ENCODE measurements at regions not wholly inside any gene's neighbourhood (a gene's known extent, or its start where the extent isn't known, plus 50 kb on each side); places are given as distances from the start of the nearest gene placed in this dataset.

- TF ChIP-seq, protein P1, sequence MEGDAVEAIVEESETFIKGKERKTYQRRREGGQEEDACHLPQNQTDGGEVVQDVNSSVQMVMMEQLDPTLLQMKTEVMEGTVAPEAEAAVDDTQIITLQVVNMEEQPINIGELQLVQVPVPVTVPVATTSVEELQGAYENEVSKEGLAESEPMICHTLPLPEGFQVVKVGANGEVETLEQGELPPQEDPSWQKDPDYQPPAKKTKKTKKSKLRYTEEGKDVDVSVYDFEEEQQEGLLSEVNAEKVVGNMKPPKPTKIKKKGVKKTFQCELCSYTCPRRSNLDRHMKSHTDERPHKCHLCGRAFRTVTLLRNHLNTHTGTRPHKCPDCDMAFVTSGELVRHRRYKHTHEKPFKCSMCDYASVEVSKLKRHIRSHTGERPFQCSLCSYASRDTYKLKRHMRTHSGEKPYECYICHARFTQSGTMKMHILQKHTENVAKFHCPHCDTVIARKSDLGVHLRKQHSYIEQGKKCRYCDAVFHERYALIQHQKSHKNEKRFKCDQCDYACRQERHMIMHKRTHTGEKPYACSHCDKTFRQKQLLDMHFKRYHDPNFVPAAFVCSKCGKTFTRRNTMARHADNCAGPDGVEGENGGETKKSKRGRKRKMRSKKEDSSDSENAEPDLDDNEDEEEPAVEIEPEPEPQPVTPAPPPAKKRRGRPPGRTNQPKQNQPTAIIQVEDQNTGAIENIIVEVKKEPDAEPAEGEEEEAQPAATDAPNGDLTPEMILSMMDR (conservative IDR thresholded peaks at IDR 0.05) = no peak
- peak overlapping the region; percentile 49 for H3K27ac ChIP-seq
Measured at GRCh38 chr9:96086936-96087571, 211.6 kb downstream of the ERCC6L2 start.

DNA sequence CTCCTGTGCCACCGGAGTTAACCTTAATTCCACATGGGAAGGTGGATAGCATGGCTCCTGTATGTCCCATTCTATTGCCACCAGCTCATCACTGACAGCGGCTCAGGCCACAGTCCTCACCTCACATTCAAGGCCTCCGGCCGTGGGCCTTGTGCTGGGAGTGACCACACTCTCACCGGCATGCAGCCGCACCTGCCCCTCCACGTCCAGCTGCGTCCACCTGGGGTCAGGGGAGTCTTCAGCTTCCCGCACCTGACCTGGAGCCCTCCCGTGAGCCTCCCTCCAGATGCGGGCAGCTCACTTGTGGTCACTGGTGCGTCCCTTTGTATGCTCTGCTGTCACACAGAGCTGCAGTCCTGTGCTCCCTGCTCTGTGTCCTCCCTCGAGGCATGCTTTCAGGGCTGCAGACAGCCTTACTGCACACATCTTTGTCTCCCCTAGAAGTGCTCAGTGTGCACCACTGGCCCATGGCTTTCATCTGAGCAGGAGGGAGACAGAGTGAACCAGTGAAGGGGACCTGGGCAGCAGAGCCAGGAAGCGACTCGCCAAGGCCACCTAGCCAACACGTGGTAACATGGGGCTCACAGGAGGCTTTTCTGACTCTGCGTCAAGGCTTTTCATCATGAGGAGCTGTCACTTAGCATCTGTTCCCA, 210.1 kb downstream of the ERCC6L2 start:
- H3K27ac ChIP-seq = no peak overlapping the region
- TF ChIP-seq, protein P1 (conservative IDR thresholded peaks at IDR 0.05) = no peak

GRCh38 chr9:96084331-96084734, 208.8 kb downstream of the ERCC6L2 start:
- TF ChIP-seq, protein P1 (conservative IDR thresholded peaks at IDR 0.05) = no peak
- H3K27ac ChIP-seq = no peak overlapping the region

- TF ChIP-seq, protein P1 (conservative IDR thresholded peaks at IDR 0.05) = no peak
- no peak overlapping the region for H3K27ac ChIP-seq
Measured at GRCh38 chr9:96082516-96083232, 207.2 kb downstream of the ERCC6L2 start.

GRCh38 chr9:96080364-96080763, 204.9 kb downstream of the ERCC6L2 start:
- no peak overlapping the region for H3K27ac ChIP-seq
- TF ChIP-seq, protein P1 (conservative IDR thresholded peaks at IDR 0.05) = no peak

GRCh38 chr9:96079779-96080178, 204.3 kb downstream of the ERCC6L2 start:
- TF ChIP-seq, protein P1 (conservative IDR thresholded peaks at IDR 0.05) = no peak
- H3K27ac ChIP-seq = no peak overlapping the region

DNA sequence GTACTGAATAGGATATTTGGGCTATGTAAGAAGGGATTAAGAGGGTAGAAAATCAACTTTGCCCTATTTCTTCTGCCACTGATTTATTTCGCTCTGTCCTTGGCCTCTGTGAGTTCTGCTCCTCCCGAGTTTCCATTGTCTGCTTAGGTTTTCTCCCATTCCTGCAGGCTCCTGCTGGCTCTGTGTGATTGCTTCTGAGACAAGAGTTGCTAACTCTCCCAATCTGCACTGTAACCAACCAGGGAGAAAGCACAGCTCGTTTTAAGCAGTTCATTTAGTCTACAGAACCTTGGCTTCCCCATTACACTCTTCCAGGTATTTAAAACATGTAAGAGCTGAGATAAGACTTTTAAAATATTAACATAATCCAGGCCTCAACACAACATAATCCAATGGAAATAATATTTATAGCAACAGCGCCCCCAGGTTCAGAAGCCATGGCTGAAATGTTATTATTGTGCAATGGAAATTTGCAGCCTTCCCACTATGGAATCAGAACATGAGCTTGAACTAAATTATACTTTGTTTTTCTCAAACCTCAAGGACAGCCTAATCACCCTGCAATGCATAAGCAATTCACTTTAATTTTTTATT, 203.5 kb downstream of the ERCC6L2 start:
- no peak overlapping the region for H3K27ac ChIP-seq
- TF ChIP-seq, protein P1 (conservative IDR thresholded peaks at IDR 0.05) = no peak
